ENCODE measurements at regions not wholly inside any gene's neighbourhood (a gene's known extent, or its start where the extent isn't known, plus 50 kb on each side); places are given as distances from the start of the nearest gene placed in this dataset.

DNA sequence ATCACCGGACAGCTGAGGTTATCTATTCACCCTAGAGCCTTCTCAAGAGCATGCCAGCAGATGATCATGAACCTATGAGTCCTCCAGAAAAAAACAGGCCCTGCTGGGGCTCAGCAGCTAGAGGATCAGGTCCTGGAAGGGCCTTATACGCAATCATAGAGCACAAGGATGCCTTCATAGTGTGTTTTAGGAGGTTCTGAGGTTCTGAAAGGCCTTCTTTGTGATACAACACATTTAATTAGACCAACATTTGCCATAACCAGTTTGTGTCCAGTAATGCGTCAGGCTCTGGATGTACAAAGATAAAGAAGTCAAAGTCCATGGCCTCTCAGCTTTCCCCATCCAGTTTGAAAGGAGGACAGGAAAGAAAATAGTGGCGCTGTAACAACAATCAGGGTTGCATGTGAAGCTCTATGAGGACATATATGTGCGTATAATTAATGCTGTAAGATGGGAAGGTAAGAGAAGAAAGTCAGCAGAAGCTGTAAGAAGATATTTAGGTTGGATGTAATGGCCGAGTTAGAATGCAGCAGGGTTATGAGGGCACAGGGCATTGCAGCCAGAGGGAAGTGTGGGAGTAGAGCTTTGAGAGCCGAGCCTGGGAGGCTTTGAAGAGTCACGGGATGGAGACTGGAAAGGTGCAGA lies 302.6 kb upstream of the TBL1XR1 start:
- no peaks in the 10 kb centered on the region for H3K36me3 ChIP-seq
- H3K9me3 ChIP-seq: no peaks in the 10 kb centered on the region
- H3K27me3 ChIP-seq: no peaks in the 10 kb centered on the region
- no peak overlapping the region for H3K4me3 ChIP-seq
- no peaks in the 10 kb centered on the region for H3K4me1 ChIP-seq
- H3K27ac ChIP-seq: no peak overlapping the region
- DNase-seq (ENCODE audit: low spot score): no peak
- TF ChIP-seq, protein P1, sequence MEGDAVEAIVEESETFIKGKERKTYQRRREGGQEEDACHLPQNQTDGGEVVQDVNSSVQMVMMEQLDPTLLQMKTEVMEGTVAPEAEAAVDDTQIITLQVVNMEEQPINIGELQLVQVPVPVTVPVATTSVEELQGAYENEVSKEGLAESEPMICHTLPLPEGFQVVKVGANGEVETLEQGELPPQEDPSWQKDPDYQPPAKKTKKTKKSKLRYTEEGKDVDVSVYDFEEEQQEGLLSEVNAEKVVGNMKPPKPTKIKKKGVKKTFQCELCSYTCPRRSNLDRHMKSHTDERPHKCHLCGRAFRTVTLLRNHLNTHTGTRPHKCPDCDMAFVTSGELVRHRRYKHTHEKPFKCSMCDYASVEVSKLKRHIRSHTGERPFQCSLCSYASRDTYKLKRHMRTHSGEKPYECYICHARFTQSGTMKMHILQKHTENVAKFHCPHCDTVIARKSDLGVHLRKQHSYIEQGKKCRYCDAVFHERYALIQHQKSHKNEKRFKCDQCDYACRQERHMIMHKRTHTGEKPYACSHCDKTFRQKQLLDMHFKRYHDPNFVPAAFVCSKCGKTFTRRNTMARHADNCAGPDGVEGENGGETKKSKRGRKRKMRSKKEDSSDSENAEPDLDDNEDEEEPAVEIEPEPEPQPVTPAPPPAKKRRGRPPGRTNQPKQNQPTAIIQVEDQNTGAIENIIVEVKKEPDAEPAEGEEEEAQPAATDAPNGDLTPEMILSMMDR (IDR thresholded peaks at IDR 0.05): no peak

DNA sequence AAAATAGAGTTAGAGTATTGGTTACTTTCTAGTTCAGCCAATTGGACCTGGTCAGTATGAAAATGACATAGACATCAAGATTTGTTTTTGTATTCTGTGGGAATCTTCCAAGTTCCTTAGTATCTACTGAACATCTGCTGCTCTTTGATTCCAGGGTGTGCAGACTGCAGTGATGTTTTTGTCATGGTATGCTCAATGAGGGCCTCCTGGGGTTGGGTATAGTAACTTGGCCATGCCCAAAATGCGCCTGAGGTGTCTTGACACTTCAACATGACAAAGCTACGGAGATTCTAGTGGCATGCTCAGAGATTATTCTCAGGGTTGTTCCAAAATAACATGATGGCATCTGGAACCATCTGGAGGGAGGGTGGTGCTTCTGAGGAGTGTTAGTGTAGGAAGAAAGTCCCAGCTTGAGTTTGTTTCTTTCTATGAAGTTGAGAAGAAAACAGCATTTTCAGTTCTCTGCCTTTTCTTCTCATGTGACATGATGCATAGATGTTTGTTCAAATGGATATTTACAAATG lies 313.5 kb upstream of the TBL1XR1 start:
- Histone ChIP-seq H3K27me3 (no peaks in the 10 kb centered on the region), H3K9me3 (no peaks in the 10 kb centered on the region), H3K4me1 (peaks cover 0 to 40% of the 10 kb centered on the region in 2 donors), H3K27ac (peak overlapping the region in 1 of 2 donors; percentile 80), H3K4me3 (no peak overlapping the region), H3K36me3 (no peaks in the 10 kb centered on the region)
- DNase-seq (ENCODE audit: low spot score): no peak
- TF ChIP-seq, protein P1 (IDR thresholded peaks at IDR 0.05): no peak

DNA sequence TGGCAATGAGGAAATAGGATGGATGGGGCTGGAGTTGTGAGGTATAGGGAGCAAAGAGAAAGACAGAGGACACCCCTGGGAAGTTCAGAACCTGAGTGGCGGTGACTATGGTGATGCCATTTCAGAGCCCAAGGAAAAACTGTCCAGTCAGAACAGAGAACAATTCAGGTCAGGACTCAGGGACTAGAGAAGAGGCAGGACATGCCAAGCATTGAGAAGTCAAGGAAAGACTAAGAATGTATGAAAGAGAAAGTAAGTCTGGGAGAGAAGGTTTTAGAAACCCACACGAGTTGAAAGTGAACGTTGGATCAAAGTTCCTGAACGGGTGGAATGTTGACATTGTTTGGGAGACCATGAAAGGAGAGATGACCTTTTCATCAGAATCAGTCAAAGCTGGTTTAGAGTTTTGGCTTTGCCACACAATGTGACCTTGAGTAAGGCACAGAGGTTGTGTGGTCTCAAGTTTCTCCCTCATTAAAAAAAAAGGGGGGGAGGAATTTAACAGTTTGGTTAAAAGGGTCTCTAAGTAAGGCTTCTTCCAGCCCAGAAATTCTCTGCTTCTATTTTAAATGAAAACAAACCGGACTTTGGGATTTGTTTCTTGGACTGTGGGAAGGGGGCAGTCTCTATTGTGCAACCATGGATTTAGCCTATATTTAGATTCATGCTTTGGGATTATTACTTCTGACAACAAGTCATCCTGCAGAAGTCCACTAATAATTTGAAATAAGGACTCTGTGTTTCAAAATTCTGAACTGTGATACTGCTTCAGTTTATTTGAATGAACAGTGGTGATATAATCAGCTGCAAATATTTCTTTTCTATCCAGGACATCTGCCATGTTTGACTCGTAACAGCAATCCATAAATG lies 315.9 kb upstream of the TBL1XR1 start:
- H3K27me3 ChIP-seq: no peaks in the 10 kb centered on the region
- no peak overlapping the region for H3K4me3 ChIP-seq
- H3K36me3 ChIP-seq: no peaks in the 10 kb centered on the region
- TF ChIP-seq, protein P1 (IDR thresholded peaks at IDR 0.05): no peak
- DNase-seq (ENCODE audit: low spot score): no peak
- peaks cover 0 to 53% of the 10 kb centered on the region in 2 donors for H3K4me1 ChIP-seq
- H3K27ac ChIP-seq: peak overlapping the region in 1 of 2 donors; percentile 80
- no peaks in the 10 kb centered on the region for H3K9me3 ChIP-seq

DNA sequence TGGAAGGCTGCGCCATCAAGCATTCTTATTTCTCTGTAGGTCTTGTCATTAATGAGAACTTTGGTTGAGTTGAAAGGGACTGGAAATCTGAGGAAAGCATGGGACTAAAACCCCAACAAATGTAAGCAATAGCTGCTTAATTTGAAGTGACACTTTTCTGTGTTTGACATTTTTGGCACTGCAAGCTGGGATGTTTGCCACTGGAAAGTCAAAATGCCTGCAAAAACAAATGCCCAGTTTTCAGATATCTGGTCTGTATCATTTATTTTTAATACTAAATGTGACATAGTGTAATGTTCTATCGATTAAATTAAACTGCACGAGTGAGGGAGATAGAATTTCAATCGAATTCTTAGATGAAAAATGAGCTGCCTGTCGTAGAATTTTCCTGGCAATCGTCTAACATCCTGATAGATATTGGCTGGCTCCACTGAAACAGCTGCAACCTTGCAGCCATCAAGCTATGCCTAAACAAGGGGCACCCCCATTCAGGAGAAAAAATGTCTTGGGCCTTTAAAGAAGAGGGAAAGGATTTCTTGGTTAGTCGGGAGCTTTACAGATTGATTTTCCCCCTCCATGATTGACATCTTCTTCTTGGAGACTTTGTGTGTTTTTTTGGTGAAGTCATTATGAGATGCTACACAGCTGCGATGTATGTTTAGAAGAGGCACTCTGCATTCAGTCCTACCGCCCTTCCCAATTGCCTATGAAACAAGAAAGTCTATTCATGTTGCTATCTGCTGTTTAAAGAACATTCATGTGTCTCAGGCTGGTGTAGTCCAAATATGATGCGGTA lies 316.7 kb upstream of the TBL1XR1 start:
- Histone ChIP-seq H3K9me3 (no peaks in the 10 kb centered on the region), H3K27ac (peak overlapping the region in 1 of 2 donors; percentile 80), H3K36me3 (no peaks in the 10 kb centered on the region), H3K4me1 (peaks cover 0 to 53% of the 10 kb centered on the region in 2 donors), H3K4me3 (no peak overlapping the region), H3K27me3 (no peaks in the 10 kb centered on the region)
- TF ChIP-seq, protein P1 (IDR thresholded peaks at IDR 0.05): no peak
- DNase-seq (ENCODE audit: low spot score): no peak

DNA sequence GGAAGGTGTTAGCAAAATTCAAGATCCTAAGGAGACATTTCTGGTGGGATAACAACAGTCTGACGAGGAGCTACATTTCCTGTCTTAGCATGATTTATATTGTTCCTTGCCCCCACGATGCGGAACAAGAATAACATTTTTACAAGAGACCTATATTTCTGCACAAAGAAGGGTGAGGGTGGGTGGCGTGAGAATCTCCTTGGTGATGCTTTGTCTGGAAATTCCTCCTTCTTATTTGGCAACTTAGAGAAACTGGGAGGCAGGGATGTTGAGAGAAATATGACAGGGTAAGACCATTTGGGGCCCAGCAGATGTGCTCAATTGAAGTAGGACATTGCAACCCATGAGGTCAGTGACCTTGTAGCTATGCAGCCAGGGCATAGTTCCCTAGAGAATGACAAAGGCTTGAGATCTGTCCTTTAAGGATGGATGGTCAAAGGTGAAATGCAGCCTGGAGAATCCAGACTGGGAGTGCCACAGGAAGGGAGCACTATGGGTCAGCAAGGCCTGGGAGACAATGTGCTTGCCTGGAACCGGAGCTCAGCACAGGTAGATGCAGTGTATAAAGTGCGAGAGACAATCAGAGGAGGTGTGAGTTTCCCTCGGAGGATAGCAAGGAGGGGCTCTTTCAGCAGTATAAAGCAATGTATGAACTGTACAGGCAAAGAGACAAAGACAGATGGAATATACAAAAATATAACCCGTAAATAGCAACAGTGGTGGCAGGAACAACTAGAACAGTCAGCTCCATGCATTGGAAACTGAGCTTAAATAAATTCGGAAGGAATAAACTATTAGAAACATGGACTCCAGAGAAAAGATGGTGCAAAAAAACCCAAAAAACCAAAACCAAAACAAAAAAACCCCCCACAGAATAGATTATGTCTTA lies 317.6 kb upstream of the TBL1XR1 start:
- Histone ChIP-seq H3K27ac (peak overlapping the region in 1 of 2 donors; percentile 80), H3K36me3 (no peaks in the 10 kb centered on the region), H3K4me1 (peaks cover 0 to 53% of the 10 kb centered on the region in 2 donors), H3K27me3 (no peaks in the 10 kb centered on the region), H3K4me3 (no peak overlapping the region), H3K9me3 (no peaks in the 10 kb centered on the region)
- DNase-seq (ENCODE audit: low spot score): no peak
- TF ChIP-seq, protein P1 (IDR thresholded peaks at IDR 0.05): no peak
